Small intestine (tissue), 7 donors: ENCODE measurements at regions not wholly inside any gene's neighbourhood (a gene's known extent, or its start where the extent isn't known, plus 50 kb on each side); places are given as distances from the start of the nearest gene placed in this dataset.

Experiments used
- DNase-seq, 2 donors: peaks; one replicate each; pipeline versions ENCODE4 v3.0.0 to v3.0.0-alpha.2; 2013
- FAIRE-seq: peaks from 2 replicates; lab custom pipeline; 2012; peaks lifted over from hg19 to GRCh38; lab: Jason Lieb, UNC
- H3K27ac ChIP-seq, 3 donors: one replicate each; pipeline ENCODE4 v1.5.1; 2013; ENCODE audit warnings: low read length in 2 of 3, mild to moderate bottlenecking in 2 of 3, control low read depth in 1 of 3, inconsistent platforms in 1 of 3, low read depth in 1 of 3, moderate library complexity in 1 of 3
- H3K27me3 ChIP-seq, 3 donors: one replicate each; pipeline ENCODE4 v1.6.1; 2013; ENCODE audit warnings: low read length in 3 of 3, inconsistent platforms in 1 of 3; ENCODE audit not compliant: control insufficient read depth in 3 of 3, insufficient read depth in 3 of 3
- H3K36me3 ChIP-seq, 3 donors: one replicate each; pipeline ENCODE4 v1.6.1; 2013; ENCODE audit warnings: low read length in 3 of 3, inconsistent platforms in 1 of 3, low read depth in 1 of 3, mild to moderate bottlenecking in 1 of 3, moderate library complexity in 1 of 3; ENCODE audit not compliant: control insufficient read depth in 3 of 3, insufficient read depth in 2 of 3
- H3K4me1 ChIP-seq, 3 donors: one replicate each; pipeline ENCODE4 v1.6.1; 2013; ENCODE audit warnings: low read length in 2 of 3, inconsistent platforms in 1 of 3, low read depth in 1 of 3, mild to moderate bottlenecking in 1 of 3, moderate library complexity in 1 of 3; ENCODE audit not compliant: control insufficient read depth in 3 of 3, insufficient read depth in 2 of 3
- H3K4me3 ChIP-seq, 3 donors: one replicate each; pipeline ENCODE4 v1.5.1; 2013; ENCODE audit warnings: low read length in 3 of 3, control low read depth in 1 of 3, inconsistent platforms in 1 of 3, low read depth in 1 of 3, mild to moderate bottlenecking in 1 of 3, moderate library complexity in 1 of 3
- H3K9me3 ChIP-seq, 2 donors: one replicate each; pipeline ENCODE4 v1.6.1; 2013; ENCODE audit warnings: low read depth in 1 of 2, low read length in 1 of 2; ENCODE audit not compliant: control insufficient read depth in 2 of 2, insufficient read depth in 1 of 2
- WGBS, 3 donors: extraction: QIAGEN DNeasy Blood & Tissue Kit; methylation state at CpG; one replicate each; pipeline ENCODE4 v1.1.7; 2013; 5-methylcytosine and 5-hydroxymethylcytosine counted together
- donor health status: healthy with polysubstance abuse.
- donor health status: control.
- donor health status: control.
- donor health status: Bipolar disorder and iron deficiency.
- donor health status: healthy.

DNA sequence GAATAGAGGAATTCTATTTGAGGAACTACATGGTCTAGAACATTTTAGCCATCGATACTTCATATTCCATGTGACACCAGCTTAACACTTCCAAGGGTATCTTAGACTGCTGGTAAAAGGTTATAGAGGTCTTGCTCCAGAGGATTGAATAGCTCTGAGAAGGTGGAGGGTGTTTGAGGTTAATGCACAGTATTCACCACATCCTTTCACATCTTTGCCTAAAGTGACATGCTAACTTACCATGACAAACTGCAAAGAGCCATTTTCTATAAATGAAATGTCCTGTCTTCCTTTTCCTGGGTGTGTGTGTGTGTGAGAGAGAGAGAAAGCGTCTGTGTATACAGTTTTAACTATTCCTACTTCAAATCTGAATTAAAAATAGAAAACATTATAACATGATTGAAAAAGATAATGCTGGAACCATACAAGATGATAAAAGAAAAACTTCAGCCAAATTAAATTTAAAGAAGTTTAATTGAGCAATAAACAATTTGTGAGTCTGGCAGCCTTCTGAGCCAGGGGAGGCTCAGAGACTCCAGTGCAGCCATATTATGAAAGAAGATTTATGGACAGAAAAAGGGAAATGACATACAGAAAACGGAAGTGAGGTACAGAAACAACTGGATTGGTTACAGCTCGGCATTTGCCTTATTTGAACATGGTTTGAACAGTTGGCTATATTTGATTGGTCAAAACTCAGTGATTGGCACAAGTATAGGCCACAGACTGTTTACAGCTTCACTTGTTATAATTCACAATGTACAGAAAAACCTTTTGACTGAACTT, 320.9 kb upstream of the CCDC179 start:
- H3K4me3 ChIP-seq, result no peak overlapping the region
- no peaks in the 10 kb centered on the region for H3K9me3 ChIP-seq
- H3K4me1 ChIP-seq, result no peaks in the 10 kb centered on the region
- DNase-seq (no peak), FAIRE-seq (no peak)
- no peak overlapping the region for H3K27ac ChIP-seq
- H3K36me3 ChIP-seq, result no peaks in the 10 kb centered on the region
- WGBS, 3 donors, result 72 to 83% (median 75%) methylated on average over 4 of the region's 4 CpGs
- no peaks in the 10 kb centered on the region for H3K27me3 ChIP-seq

DNA sequence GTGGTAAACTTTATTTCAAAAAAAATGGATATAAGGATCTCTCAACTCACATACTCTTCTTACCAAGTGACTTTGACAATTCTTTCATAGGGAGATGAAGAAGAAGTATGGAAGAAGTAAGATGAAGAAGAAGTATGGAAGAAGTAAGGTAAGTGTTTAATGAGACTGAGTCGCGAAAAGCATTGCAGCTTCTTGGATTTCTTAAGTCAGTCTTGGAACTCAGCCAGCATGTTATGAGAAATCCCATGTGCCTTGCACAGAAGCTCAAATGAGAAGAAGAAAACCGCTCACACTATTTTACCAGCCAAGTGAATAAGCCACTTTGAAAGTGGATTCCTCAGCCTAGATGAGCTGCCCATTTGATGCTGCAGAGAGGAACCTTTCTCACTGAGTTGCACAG, 332.0 kb upstream of the CCDC179 start:
- FAIRE-seq (no peak), DNase-seq (no peak)
- H3K4me1 ChIP-seq, result no peaks in the 10 kb centered on the region
- 71 to 87% (median 84%) methylated on average over 3 of the region's 3 CpGs for WGBS, 3 donors
- no peak overlapping the region for H3K4me3 ChIP-seq
- H3K9me3 ChIP-seq, result no peaks in the 10 kb centered on the region
- no peak overlapping the region for H3K27ac ChIP-seq
- no peaks in the 10 kb centered on the region for H3K27me3 ChIP-seq
- H3K36me3 ChIP-seq, result no peaks in the 10 kb centered on the region

DNA sequence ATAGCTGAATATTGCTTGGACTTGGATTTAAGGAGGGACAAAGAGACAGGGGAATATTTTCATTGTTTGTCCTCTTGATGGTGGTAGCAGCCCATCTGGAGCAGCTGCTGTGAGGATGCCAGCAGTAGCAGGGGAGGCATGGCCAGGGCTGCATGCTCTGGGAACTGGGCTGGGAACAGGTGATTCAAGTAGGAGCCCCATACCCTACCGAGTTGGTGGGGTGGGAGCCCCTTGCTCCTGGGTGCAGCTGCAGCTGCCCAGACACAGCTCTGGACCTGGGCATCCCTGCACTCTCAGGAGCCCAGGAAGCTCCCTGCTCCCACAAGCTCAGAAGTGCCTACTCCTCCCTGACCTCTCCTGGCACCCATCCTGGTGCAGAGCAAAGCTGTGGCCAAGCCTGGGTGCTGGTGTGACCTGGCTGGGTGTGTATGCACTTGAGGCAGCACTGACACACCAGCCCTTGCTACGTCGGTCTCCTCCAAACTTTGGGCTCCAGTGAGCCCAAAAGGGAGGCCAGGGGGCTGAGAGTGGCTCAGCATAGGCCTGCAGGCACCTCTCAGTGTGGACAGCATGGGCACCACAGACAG, 341.8 kb upstream of the CCDC179 start:
- DNase-seq, result no peak
- 68 to 75% (median 68%) methylated on average over 3 of the region's 3 CpGs for WGBS, 3 donors

DNA sequence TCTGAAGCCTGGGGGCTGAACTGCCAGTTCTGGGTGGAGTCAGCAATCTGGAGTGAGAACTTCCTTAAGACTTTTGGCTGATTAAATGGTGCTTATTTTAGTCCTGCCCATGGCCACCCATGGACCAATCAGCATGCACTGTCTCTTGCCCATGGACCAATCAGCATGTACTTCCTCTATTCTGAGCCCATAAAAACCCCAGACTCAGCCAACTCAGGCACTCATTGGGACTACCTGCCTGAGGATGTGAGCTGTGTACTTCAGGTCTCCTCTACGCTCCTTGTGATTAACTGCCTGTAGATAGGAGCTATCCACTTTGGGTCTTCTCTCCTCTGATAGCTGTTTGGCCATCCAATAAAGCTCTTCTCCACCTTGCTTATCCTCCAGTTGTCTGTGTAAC, 342.3 kb upstream of the CCDC179 start:
- no peak for DNase-seq
- peaks cover 0 to 3% (median 0%) of the 10 kb centered on the region in 3 donors for H3K36me3 ChIP-seq
- no peak overlapping the region for H3K4me3 ChIP-seq
- no peak overlapping the region for H3K27ac ChIP-seq
- 89 to 97% (median 92%) methylated on average over 1 of the region's 1 CpG for WGBS, 3 donors
- H3K4me1 ChIP-seq, result no peaks in the 10 kb centered on the region
- H3K9me3 ChIP-seq, result peaks cover 0 to 32% of the 10 kb centered on the region in 2 donors
- FAIRE-seq, result no peak
- H3K27me3 ChIP-seq, result no peaks in the 10 kb centered on the region

More for the DNA sequence above, 341.8 kb upstream of the CCDC179 start:
- H3K27me3 ChIP-seq, result no peaks in the 10 kb centered on the region
- H3K36me3 ChIP-seq, result peaks cover 0 to 3% (median 0%) of the 10 kb centered on the region in 3 donors
- H3K4me1 ChIP-seq, result no peaks in the 10 kb centered on the region
- H3K4me3 ChIP-seq, result no peak overlapping the region
- no peak overlapping the region for H3K27ac ChIP-seq
- no peak for FAIRE-seq
- peaks cover 0 to 32% of the 10 kb centered on the region in 2 donors for H3K9me3 ChIP-seq

DNA sequence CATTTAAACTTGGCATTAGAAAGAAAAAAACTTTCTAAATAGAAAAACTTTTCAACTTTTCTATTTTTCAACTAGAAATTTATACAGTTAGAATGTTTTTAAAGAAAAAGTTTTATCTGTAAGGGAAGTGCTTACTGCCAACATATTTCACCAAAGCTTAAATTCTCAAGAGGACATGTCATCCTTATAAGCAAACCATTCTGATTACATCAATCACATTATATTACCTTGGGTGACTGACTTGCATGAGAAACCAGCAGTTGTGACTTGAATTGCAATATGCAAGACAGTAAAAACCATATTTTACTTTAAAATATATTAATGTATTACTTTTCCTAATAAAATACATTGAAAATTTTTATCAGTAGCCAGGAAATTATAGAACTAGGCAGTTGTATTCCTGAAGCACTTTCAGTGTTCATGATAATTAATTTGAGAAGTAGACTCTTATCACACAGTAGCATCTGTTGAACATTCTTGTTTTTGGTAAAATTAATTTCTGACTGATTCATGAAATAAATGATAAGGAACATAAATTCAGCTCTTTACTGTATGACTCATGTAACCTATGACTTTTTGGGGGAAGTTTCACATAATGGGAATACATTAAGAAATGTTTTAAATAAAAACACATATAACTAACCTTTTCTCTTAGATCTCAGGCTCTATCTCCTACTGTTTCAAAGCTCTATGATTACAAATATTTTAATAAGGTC, 345.0 kb upstream of the CCDC179 start:
- Histone ChIP-seq H3K27ac (no peak overlapping the region), H3K9me3 (peaks cover 0 to 20% of the 10 kb centered on the region in 2 donors), H3K4me3 (no peak overlapping the region), H3K4me1 (no peaks in the 10 kb centered on the region), H3K27me3 (no peaks in the 10 kb centered on the region), H3K36me3 (peaks cover 0 to 3% (median 0%) of the 10 kb centered on the region in 3 donors)
- no peak for FAIRE-seq
- no peak for DNase-seq

DNA sequence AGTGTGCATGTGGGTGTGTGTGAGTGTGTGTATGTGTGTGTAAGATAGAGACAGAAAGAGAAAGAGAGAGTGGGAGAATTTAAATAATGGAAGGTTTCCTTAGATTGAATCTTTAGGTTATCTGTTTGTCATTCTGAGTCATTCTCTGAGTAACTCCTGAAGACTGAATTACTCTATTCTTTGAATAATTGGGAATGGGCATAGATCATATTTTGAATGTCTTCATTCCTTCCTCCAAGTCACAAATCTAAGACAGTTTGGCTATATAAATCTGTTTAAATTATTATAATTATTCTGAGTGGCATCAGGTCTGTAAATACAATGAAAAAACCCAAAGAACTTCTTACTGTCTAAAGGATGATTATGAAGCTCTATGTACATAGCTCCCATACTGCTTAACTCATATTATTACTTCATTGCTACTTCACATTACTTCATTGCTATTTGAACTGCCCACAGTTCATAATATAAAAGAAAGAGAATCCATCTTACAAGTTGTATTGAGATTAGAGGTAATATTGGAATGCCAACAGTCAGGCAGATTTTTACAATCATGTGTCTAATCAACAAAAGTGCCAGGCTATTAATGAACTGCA, 346.6 kb upstream of the CCDC179 start:
- DNase-seq (no peak), FAIRE-seq (no peak)
- no peaks in the 10 kb centered on the region for H3K27me3 ChIP-seq
- no peak overlapping the region for H3K27ac ChIP-seq
- peaks cover 0 to 3% (median 0%) of the 10 kb centered on the region in 3 donors for H3K36me3 ChIP-seq
- H3K4me1 ChIP-seq, result no peaks in the 10 kb centered on the region
- H3K4me3 ChIP-seq, result no peak overlapping the region
- peaks cover 0 to 20% of the 10 kb centered on the region in 2 donors for H3K9me3 ChIP-seq

DNA sequence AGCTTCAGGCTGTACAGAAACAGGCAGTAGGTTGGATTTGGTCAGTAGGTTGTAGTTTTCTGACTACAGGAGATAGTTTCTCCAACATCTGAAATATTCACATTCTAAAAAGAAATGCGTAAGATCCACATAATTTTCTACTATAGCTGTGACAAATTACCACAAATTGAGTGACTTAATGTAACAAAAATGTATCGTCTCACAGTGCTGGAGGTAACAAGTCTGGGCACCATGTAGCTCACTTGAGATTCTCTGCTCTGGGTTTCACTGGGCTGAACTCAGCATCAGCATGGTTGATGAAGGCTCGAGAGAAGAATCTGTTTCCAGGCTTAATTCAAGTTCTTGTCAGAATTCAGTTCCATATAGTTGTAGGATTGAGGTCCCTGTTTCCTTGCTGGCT, 350.9 kb upstream of the CCDC179 start:
- FAIRE-seq, result no peak
- 70 to 82% (median 80%) methylated on average over 3 of the region's 3 CpGs for WGBS, 3 donors
- Histone ChIP-seq H3K4me3 (no peak overlapping the region), H3K27me3 (no peaks in the 10 kb centered on the region), H3K36me3 (no peaks in the 10 kb centered on the region), H3K9me3 (no peaks in the 10 kb centered on the region), H3K27ac (no peak overlapping the region), H3K4me1 (no peaks in the 10 kb centered on the region)
- no peak for DNase-seq

DNA sequence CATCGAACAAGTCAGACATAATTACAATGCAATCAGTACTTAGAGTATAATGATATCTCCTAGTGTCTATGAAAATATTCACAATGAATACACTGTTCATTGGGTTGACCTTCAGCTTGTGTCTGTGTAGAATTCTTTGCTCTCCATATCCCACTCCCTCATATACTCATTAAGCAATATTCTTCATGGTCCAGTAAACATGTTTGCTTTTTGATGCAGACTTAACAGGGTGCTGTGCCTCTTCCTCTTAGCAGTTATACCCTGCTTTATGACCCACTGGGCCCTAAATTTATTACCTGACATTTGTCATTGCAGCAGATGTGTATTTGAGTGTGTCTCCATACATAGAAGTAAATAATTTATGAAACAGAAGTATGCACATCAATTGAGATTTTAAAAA, 352.5 kb upstream of the CCDC179 start:
- peak in 1 of 2 donors; percentile 51 for DNase-seq
- Histone ChIP-seq H3K4me3 (no peak overlapping the region), H3K4me1 (no peaks in the 10 kb centered on the region), H3K27ac (no peak overlapping the region), H3K9me3 (no peaks in the 10 kb centered on the region), H3K36me3 (no peaks in the 10 kb centered on the region), H3K27me3 (no peaks in the 10 kb centered on the region)
- FAIRE-seq, result no peak
- WGBS, 3 donors, result 35 to 46% (median 42%) methylated on average over 1 of the region's 1 CpG
